ENCODE measurements at regions not wholly inside any gene's neighbourhood (a gene's known extent, or its start where the extent isn't known, plus 50 kb on each side); places are given as distances from the start of the nearest gene placed in this dataset.

- H3K4me3 Mint-ChIP-seq (ENCODE audit: unreplicated experiment), result no peak overlapping the region
- TF ChIP-seq CTCF (IDR thresholded peaks at IDR 0.05; ENCODE audit: partially characterized antibody, unreplicated experiment), result no peak
- no peak overlapping the region for H3K27ac Mint-ChIP-seq (ENCODE audit: unreplicated experiment)
- no peak for DNase-seq
- H3K27me3 Mint-ChIP-seq (ENCODE audit: unreplicated experiment), result peaks cover 3% of the 10 kb centered on the region
- no peaks in the 10 kb centered on the region for H3K36me3 Mint-ChIP-seq (ENCODE audit: unreplicated experiment)
- peaks cover 1% of the 10 kb centered on the region for H3K9me3 Mint-ChIP-seq (ENCODE audit: unreplicated experiment)
- peaks cover 4% of the 10 kb centered on the region for H3K4me1 Mint-ChIP-seq (ENCODE audit: low read depth, unreplicated experiment)
These were observed 167.9 kb downstream of the CBLN2 start for GRCh38 chr18:72376256-72376655.

DNA sequence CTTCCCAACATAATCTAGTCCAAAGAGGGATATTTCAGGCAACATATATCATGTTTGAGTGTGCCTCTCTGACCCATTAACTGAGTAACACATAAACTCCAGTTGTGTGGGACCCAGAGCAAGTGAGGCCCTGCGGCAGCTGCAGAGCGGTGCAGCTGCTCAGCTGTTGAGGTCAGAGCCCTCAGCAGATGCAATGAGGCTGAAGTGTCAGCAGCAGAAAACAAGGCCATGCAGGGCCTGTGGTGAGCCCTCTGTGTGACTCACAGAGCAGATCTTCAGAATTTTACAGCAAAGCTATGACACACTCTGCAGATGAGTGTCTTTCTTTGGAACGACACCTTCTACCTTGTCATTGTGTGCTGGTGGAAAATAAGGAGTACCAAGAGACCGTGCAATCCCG, 168.5 kb downstream of the CBLN2 start:
- Mint-ChIP-seq H3K4me1 (ENCODE audit: low read depth, unreplicated experiment) (peaks cover 4% of the 10 kb centered on the region), H3K36me3 (ENCODE audit: unreplicated experiment) (no peaks in the 10 kb centered on the region), H3K4me3 (ENCODE audit: unreplicated experiment) (no peak overlapping the region), H3K27ac (ENCODE audit: unreplicated experiment) (no peak overlapping the region), H3K9me3 (ENCODE audit: unreplicated experiment) (peaks cover 4% of the 10 kb centered on the region), H3K27me3 (ENCODE audit: unreplicated experiment) (peaks cover 3% of the 10 kb centered on the region)
- no peak for DNase-seq
- no peak for TF ChIP-seq CTCF (IDR thresholded peaks at IDR 0.05; ENCODE audit: partially characterized antibody, unreplicated experiment)

DNA sequence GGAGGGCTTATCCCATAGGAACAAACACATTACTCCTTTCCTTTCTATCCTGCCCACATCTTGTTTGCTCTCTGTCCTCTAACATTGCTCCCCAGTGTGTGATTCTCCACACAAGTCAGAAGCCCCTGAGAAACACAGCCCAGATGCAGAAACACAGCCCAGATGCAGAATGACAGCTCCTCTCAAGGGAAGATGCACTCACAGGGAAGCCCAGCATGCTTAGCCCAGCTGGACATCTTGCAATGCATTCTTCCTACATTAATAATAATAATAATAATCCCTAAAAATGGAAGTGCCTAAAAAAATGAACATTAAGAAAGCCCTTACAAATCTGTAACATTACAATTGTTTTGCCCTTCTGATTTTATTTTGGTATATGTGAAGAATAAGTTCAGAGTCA, 172.1 kb downstream of the CBLN2 start:
- no peak overlapping the region for H3K4me3 Mint-ChIP-seq (ENCODE audit: unreplicated experiment)
- no peak for TF ChIP-seq CTCF (IDR thresholded peaks at IDR 0.05; ENCODE audit: partially characterized antibody, unreplicated experiment)
- peaks cover 7% of the 10 kb centered on the region for H3K36me3 Mint-ChIP-seq (ENCODE audit: unreplicated experiment)
- H3K27ac Mint-ChIP-seq (ENCODE audit: unreplicated experiment), result no peak overlapping the region
- peaks cover 4% of the 10 kb centered on the region for H3K9me3 Mint-ChIP-seq (ENCODE audit: unreplicated experiment)
- no peak for DNase-seq
- H3K27me3 Mint-ChIP-seq (ENCODE audit: unreplicated experiment), result no peaks in the 10 kb centered on the region
- peaks cover 4% of the 10 kb centered on the region for H3K4me1 Mint-ChIP-seq (ENCODE audit: low read depth, unreplicated experiment)

- Mint-ChIP-seq H3K36me3 (ENCODE audit: unreplicated experiment) (peaks cover 7% of the 10 kb centered on the region), H3K4me3 (ENCODE audit: unreplicated experiment) (no peak overlapping the region), H3K27me3 (ENCODE audit: unreplicated experiment) (no peaks in the 10 kb centered on the region), H3K9me3 (ENCODE audit: unreplicated experiment) (peaks cover 4% of the 10 kb centered on the region), H3K4me1 (ENCODE audit: low read depth, unreplicated experiment) (no peaks in the 10 kb centered on the region), H3K27ac (ENCODE audit: unreplicated experiment) (no peak overlapping the region)
- no peak for TF ChIP-seq CTCF (IDR thresholded peaks at IDR 0.05; ENCODE audit: partially characterized antibody, unreplicated experiment)
- DNase-seq, result no peak
These were observed 175.8 kb downstream of the CBLN2 start for GRCh38 chr18:72368308-72368707.

- H3K4me3 Mint-ChIP-seq (ENCODE audit: unreplicated experiment), result no peak overlapping the region
- no peak for DNase-seq
- H3K27me3 Mint-ChIP-seq (ENCODE audit: unreplicated experiment), result no peaks in the 10 kb centered on the region
- no peaks in the 10 kb centered on the region for H3K4me1 Mint-ChIP-seq (ENCODE audit: low read depth, unreplicated experiment)
- no peak for TF ChIP-seq CTCF (IDR thresholded peaks at IDR 0.05; ENCODE audit: partially characterized antibody, unreplicated experiment)
- no peaks in the 10 kb centered on the region for H3K9me3 Mint-ChIP-seq (ENCODE audit: unreplicated experiment)
- no peak overlapping the region for H3K27ac Mint-ChIP-seq (ENCODE audit: unreplicated experiment)
- no peaks in the 10 kb centered on the region for H3K36me3 Mint-ChIP-seq (ENCODE audit: unreplicated experiment)
These were observed 183.5 kb downstream of the CBLN2 start for GRCh38 chr18:72360634-72361033.
